Panc1 (cell line): ENCODE measurements at regions not wholly inside any gene's neighbourhood (a gene's known extent, or its start where the extent isn't known, plus 50 kb on each side); places are given as distances from the start of the nearest gene placed in this dataset.

ENCODE experiments used
- ATAC-seq: fragments of 200-7000 bp; cut with Tn5 transposase; 2 replicates; pipeline ENCODE4 v1.9.1; 2020; ENCODE audit warnings: mild to moderate bottlenecking, moderate library complexity
- BruUV-seq: library from RNA; stranded (reverse); fragments of 400-500 nt; replicated peaks from 2 replicates; lab custom pipeline; 2021; lab: Mats Ljungman, UMichigan
- CTCF ChIA-PET: fragments of 300-600 bp; sonication (Branson Sonifier 250); formaldehyde crosslinking; loops from one replicate; lab custom pipeline; 2022; ENCODE audit warnings: antibody characterized with exemption; lab: Charles Lee
- POLR2A ChIA-PET: fragments of 300-600 bp; sonication (Branson Sonifier 250); formaldehyde crosslinking; loops from one replicate; lab custom pipeline; 2022; ENCODE audit warnings: antibody characterized with exemption; lab: Charles Lee
- DNase-seq: peaks from one replicate; pipeline ENCODE4 v3.0.0-alpha.2; 2010; ENCODE audit warnings: low read depth, low spot score
- H3K27ac ChIP-seq: 2 replicates; pipeline ENCODE4 v1.5.1; 2011; ENCODE audit warnings: mild to moderate bottlenecking, low read length, inconsistent platforms
- H3K27me3 ChIP-seq: fragments of 200-500 bp; sonication (Bioruptor generic); 2 replicates; pipeline ENCODE4 v1.6.0; 2014; ENCODE audit warnings: low read length, inconsistent platforms; ENCODE audit not compliant: control insufficient read depth, insufficient read depth
- H3K36me3 ChIP-seq: fragments of 200-500 bp; sonication (Bioruptor generic); 2 replicates; pipeline ENCODE4 v1.5.1; 2014; ENCODE audit warnings: inconsistent platforms, mild to moderate bottlenecking, low read length, moderate library complexity; ENCODE audit not compliant: control insufficient read depth, insufficient read depth
- H3K4me1 ChIP-seq: 2 replicates; pipeline ENCODE4 v1.5.1; 2011; ENCODE audit warnings: inconsistent platforms, mild to moderate bottlenecking, low read length, moderate library complexity; ENCODE audit not compliant: control insufficient read depth, insufficient read depth
- H3K4me3 ChIP-seq, 2 experiments: 2 replicates each; pipeline ENCODE4 v1.5.1; 2011 to 2012; ENCODE audit warnings: low read depth in 2 of 2, low read length in 2 of 2, mild to moderate bottlenecking in 2 of 2, inconsistent platforms in 1 of 2, moderate library complexity in 1 of 2
- H3K9me3 ChIP-seq: fragments of 200-500 bp; sonication (Bioruptor generic); 2 replicates; pipeline ENCODE4 v1.5.1; 2014; ENCODE audit warnings: low read depth, mild to moderate bottlenecking, inconsistent platforms, low read length, moderate library complexity; ENCODE audit not compliant: control insufficient read depth, insufficient read depth
- POLR2AphosphoS5 ChIP-seq: IDR thresholded peaks from 2 replicates; pipeline ENCODE4 v1.6.1; 2012; ENCODE audit warnings: mild to moderate bottlenecking, low read depth, low read length, moderate library complexity
- SIN3A ChIP-seq: IDR thresholded peaks from 2 replicates; pipeline ENCODE4 v1.6.1; 2012; ENCODE audit warnings: low read depth, mild to moderate bottlenecking, low read length, moderate library complexity, borderline replicate concordance; ENCODE audit not compliant: insufficient read depth
- TCF7L2 ChIP-seq: IDR thresholded peaks from 2 replicates; pipeline ENCODE4 v1.6.1; 2011; ENCODE audit warnings: mild to moderate bottlenecking, low read depth, low read length, inconsistent platforms
- in situ Hi-C: cut with HindIII; loops from 2 replicates; pipeline ENCODE4 v1.10.0; 2016; ENCODE audit warnings: low sequenced_read_pairs, low pct_unique_long_range_greater_than_20kb
- intact Hi-C: fragments of 100-400 bp; cut with micrococcal nuclease; formaldehyde crosslinking; loops from one replicate; pipeline ENCODE4 v1.10.0; 2022; ENCODE audit not compliant: unreplicated experiment
- TF ChIP-seq, protein P1 (sequence below), 2 experiments: IDR thresholded peaks; 2 replicates each; pipeline ENCODE4 v1.6.1; 2011 to 2012; ENCODE audit warnings: low read depth in 2 of 2, control low read depth in 1 of 2, low read length in 1 of 2, mild to moderate bottlenecking in 1 of 2, moderate library complexity in 1 of 2; ENCODE audit not compliant: insufficient read depth in 1 of 2
- TF ChIP-seq, protein P2 (sequence below): fragments of 450-650 bp; IDR thresholded peaks from 2 replicates; pipeline ENCODE4 v1.5.1; 2017; ENCODE audit warnings: mild to moderate bottlenecking

DNA sequence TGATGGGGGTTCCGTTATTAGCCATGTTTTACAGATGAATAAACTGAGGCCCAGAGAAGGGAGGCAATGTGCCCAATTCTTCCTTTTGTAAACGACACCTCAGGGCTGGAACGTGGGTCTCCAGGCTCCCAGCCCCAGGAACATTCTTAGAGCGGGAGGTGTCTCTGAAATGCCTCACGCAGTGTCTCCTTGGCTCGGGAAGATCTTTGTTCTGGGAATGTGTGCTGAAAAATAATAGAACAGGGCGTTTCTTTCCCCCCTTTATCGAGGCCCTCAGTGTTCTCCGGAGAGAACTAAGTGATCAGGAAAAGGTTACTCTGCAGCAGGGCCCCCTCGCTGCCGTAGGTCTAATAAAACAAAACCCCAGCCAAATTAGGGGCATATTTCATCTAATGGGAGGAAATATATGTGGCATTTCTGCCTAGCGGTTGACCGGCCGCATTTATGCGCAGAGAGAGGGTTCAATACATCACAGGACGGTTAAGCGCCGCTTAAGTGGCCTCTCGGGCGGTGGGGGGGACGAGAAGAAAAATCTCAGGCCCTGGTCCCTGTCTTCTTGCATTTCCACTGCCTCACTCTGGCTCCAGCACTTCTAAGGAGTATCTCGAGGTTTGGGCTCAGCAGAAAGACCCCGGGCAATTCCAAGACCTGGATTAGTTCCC lies 564.3 kb downstream of the MN1 start:
- ChIA-PET POLR2A (no interaction called here), CTCF (no interaction called here)
- Histone ChIP-seq H3K27me3 (no peaks in the 10 kb centered on the region), H3K4me3 (no peak overlapping the region), H3K9me3 (no peaks in the 10 kb centered on the region), H3K4me1 (no peaks in the 10 kb centered on the region), H3K27ac (no peak overlapping the region), H3K36me3 (no peaks in the 10 kb centered on the region)
- in situ Hi-C loops, result no loop called here
- TF ChIP-seq TCF7L2 (no peak), POLR2AphosphoS5 (no peak), SIN3A (no peak)
- TF ChIP-seq, protein P1, sequence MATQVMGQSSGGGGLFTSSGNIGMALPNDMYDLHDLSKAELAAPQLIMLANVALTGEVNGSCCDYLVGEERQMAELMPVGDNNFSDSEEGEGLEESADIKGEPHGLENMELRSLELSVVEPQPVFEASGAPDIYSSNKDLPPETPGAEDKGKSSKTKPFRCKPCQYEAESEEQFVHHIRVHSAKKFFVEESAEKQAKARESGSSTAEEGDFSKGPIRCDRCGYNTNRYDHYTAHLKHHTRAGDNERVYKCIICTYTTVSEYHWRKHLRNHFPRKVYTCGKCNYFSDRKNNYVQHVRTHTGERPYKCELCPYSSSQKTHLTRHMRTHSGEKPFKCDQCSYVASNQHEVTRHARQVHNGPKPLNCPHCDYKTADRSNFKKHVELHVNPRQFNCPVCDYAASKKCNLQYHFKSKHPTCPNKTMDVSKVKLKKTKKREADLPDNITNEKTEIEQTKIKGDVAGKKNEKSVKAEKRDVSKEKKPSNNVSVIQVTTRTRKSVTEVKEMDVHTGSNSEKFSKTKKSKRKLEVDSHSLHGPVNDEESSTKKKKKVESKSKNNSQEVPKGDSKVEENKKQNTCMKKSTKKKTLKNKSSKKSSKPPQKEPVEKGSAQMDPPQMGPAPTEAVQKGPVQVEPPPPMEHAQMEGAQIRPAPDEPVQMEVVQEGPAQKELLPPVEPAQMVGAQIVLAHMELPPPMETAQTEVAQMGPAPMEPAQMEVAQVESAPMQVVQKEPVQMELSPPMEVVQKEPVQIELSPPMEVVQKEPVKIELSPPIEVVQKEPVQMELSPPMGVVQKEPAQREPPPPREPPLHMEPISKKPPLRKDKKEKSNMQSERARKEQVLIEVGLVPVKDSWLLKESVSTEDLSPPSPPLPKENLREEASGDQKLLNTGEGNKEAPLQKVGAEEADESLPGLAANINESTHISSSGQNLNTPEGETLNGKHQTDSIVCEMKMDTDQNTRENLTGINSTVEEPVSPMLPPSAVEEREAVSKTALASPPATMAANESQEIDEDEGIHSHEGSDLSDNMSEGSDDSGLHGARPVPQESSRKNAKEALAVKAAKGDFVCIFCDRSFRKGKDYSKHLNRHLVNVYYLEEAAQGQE (IDR thresholded peaks at IDR 0.05; ENCODE audit: insufficient read depth in 1 of 2, low read depth in 2 of 2, low read length in 1 of 2), result no peak
- TF ChIP-seq, protein P2, sequence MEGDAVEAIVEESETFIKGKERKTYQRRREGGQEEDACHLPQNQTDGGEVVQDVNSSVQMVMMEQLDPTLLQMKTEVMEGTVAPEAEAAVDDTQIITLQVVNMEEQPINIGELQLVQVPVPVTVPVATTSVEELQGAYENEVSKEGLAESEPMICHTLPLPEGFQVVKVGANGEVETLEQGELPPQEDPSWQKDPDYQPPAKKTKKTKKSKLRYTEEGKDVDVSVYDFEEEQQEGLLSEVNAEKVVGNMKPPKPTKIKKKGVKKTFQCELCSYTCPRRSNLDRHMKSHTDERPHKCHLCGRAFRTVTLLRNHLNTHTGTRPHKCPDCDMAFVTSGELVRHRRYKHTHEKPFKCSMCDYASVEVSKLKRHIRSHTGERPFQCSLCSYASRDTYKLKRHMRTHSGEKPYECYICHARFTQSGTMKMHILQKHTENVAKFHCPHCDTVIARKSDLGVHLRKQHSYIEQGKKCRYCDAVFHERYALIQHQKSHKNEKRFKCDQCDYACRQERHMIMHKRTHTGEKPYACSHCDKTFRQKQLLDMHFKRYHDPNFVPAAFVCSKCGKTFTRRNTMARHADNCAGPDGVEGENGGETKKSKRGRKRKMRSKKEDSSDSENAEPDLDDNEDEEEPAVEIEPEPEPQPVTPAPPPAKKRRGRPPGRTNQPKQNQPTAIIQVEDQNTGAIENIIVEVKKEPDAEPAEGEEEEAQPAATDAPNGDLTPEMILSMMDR, result no peak
- intact Hi-C loops, result no loop called here
- DNase-seq (no peak), ATAC-seq (no peak)
- BruUV-seq, result no TSS peak

DNA sequence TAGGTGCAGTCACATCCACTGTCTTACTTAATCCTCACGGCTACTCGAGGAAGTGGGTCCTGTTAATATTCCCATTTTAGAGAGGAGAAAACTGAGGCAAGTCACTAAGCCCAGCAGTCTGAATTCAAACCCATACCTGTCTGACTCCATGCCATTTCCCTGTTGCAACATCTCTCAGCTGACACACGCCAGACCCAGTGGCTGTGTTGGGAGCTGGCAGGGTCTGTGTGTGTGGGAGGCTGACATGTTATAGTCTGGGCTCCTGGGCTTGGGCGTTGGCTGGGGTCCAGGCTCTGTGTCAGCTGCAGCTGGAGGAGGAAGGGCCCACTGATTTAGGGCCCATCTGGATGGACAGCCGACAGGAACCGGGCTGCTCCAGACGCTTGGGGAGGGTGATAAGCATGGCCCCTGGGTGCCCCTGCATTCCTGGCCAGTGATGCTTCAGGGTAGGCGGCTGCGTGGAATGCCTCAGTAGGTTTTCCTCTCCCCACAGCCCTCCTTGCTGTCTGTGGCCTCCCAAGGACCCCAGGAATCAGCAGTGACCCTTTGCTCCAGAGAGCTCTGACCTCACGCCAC lies 562.5 kb downstream of the MN1 start:
- ChIA-PET CTCF (no interaction called here), POLR2A (no interaction called here)
- Histone ChIP-seq H3K36me3 (no peaks in the 10 kb centered on the region), H3K4me3 (no peak overlapping the region), H3K27ac (no peak overlapping the region), H3K27me3 (no peaks in the 10 kb centered on the region), H3K4me1 (no peaks in the 10 kb centered on the region), H3K9me3 (no peaks in the 10 kb centered on the region)
- no peak; the same call in 1 of the 2 replicates for ATAC-seq
- TF ChIP-seq, protein P1 (IDR thresholded peaks at IDR 0.05; ENCODE audit: insufficient read depth in 1 of 2, low read depth in 2 of 2, low read length in 1 of 2), result no peak
- TF ChIP-seq SIN3A (no peak), TCF7L2 (no peak), POLR2AphosphoS5 (no peak)
- TF ChIP-seq, protein P2, result no peak
- in situ Hi-C loops, result no loop called here
- intact Hi-C loops, result no loop called here
- no TSS peak for BruUV-seq
- no peak for DNase-seq
